AG04449 (cell line): ENCODE measurements at regions not wholly inside any gene's neighbourhood (a gene's known extent, or its start where the extent isn't known, plus 50 kb on each side); places are given as distances from the start of the nearest gene placed in this dataset.

Experiments
- CTCF ChIA-PET: fragments of 350-600 bp; formaldehyde crosslinking; extraction: SDS; loops from one replicate; lab custom pipeline; 2021; ENCODE audit warnings: antibody characterized with exemption; lab: Yijun Ruan, JAX
- POLR2A ChIA-PET: fragments of 400-600, 350-600 bp; formaldehyde crosslinking; extraction: SDS; loops from one replicate; lab custom pipeline; 2020; ENCODE audit warnings: antibody characterized with exemption, inconsistent platforms; lab: Yijun Ruan, JAX
- DNase-seq: peaks from one replicate; pipeline ENCODE4 v3.0.0-alpha.2; 2010; ENCODE audit warnings: low read depth, low spot score
- H3K4me3 ChIP-seq: 2 replicates; pipeline ENCODE4 v1.5.1; 2011; ENCODE audit warnings: low read depth, mild to moderate bottlenecking, control low read depth, low read length
- TF ChIP-seq, protein P1 (sequence below): IDR thresholded peaks from one replicate; pipeline ENCODE4 v1.5.1; 2011; ENCODE audit warnings: mild to moderate bottlenecking, moderate library complexity, low read length, control low read depth, inconsistent platforms; ENCODE audit not compliant: insufficient read depth; ENCODE audit errors: missing control alignments

- ChIA-PET POLR2A (no interaction called here), CTCF (interaction anchor here (0.8 to 4.4 kb wide), 12 partner anchors 8 to 757 kb away, joined by 3 to 30 read pairs (median 9); no protein-coding TSS in a partner anchor)
- no peak for DNase-seq
- TF ChIP-seq, protein P1, sequence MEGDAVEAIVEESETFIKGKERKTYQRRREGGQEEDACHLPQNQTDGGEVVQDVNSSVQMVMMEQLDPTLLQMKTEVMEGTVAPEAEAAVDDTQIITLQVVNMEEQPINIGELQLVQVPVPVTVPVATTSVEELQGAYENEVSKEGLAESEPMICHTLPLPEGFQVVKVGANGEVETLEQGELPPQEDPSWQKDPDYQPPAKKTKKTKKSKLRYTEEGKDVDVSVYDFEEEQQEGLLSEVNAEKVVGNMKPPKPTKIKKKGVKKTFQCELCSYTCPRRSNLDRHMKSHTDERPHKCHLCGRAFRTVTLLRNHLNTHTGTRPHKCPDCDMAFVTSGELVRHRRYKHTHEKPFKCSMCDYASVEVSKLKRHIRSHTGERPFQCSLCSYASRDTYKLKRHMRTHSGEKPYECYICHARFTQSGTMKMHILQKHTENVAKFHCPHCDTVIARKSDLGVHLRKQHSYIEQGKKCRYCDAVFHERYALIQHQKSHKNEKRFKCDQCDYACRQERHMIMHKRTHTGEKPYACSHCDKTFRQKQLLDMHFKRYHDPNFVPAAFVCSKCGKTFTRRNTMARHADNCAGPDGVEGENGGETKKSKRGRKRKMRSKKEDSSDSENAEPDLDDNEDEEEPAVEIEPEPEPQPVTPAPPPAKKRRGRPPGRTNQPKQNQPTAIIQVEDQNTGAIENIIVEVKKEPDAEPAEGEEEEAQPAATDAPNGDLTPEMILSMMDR, result no peak
- no peak overlapping the region for H3K4me3 ChIP-seq
Observed at GRCh38 chr5:69043655-69043996, 50.2 kb upstream of the SLC30A5 start.
